ENCODE measurements at regions not wholly inside any gene's neighbourhood (a gene's known extent, or its start where the extent isn't known, plus 50 kb on each side); places are given as distances from the start of the nearest gene placed in this dataset.

DNA sequence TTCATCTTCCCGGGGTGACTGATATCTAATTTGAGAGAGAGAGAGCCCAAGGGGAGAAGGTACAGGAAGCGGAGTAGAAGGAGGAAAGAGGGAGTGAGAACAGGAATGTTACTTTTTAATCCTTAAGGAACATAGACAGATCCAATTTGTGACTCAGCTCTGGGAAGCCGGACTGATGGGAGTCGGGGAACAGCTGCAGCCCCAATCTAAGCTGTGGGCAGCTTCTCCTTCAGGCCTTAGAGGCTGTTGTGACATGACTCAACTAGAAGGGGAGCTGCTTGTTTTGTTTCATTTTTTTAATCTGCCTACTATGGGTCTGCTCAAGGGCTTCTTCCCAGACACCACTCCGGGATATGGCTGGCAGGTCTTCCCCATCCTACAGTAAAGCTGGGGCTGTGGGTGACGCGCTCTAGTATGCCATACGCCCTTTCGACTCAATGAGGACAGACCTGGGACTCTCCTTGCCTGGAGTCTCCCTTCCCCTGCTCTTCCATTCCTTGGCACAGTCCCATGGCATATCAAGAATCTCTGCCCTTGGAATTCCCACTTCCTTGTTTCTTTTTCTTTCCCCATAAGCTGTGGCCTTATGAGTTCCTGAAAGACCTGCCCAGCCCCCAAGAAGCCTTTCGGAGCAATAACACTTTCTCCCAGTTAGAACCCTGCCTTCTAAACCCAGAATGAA, 103.3 kb upstream of the AKIP1 start:
- TF ChIP-seq EZH2 (IDR thresholded peaks at IDR 0.05; ENCODE audit: insufficient read depth, poor library complexity, severe bottlenecking) (no peak), EZH2phosphoT487 (IDR thresholded peaks at IDR 0.05; ENCODE audit: insufficient read depth, low read depth) (no peak)
